Muscle layer of colon (tissue), 2 donors: ENCODE measurements at regions not wholly inside any gene's neighbourhood (a gene's known extent, or its start where the extent isn't known, plus 50 kb on each side); places are given as distances from the start of the nearest gene placed in this dataset.

Experiments
- H3K27ac ChIP-seq: one replicate; pipeline ENCODE4 v1.7.0; 2013; ENCODE audit warnings: low read depth, mild to moderate bottlenecking, low read length, moderate library complexity
- H3K27me3 ChIP-seq, 2 donors: one replicate each; pipeline ENCODE4 v1.7.0; 2013; ENCODE audit warnings: low read length in 2 of 2, mild to moderate bottlenecking in 2 of 2; ENCODE audit not compliant: insufficient read depth in 2 of 2, control insufficient read depth in 1 of 2
- H3K36me3 ChIP-seq: one replicate; pipeline ENCODE4 v1.7.0; 2013; ENCODE audit warnings: mild to moderate bottlenecking, low read length; ENCODE audit not compliant: insufficient read depth
- H3K4me1 ChIP-seq: one replicate; pipeline ENCODE4 v1.7.0; 2013; ENCODE audit warnings: mild to moderate bottlenecking, low read length; ENCODE audit not compliant: insufficient read depth
- H3K4me3 ChIP-seq, 2 donors: one replicate each; pipeline ENCODE4 v1.7.0; 2013; ENCODE audit warnings: low read length in 2 of 2, low read depth in 1 of 2, mild to moderate bottlenecking in 1 of 2, moderate library complexity in 1 of 2
- H3K9ac ChIP-seq: one replicate; pipeline ENCODE4 v1.7.0; 2013; ENCODE audit warnings: low read length
- H3K9me3 ChIP-seq: one replicate; pipeline ENCODE4 v1.7.0; 2013; ENCODE audit warnings: mild to moderate bottlenecking, low read length
- donor health status: abdominal sarcoma.
- donor health status: Adenocarcinoma of cecum.

GRCh38 chr1:214186103-214186824, 94.7 kb upstream of the SMYD2 start:
- no peaks in the 10 kb centered on the region for H3K9me3 ChIP-seq
- H3K27ac ChIP-seq = no peak overlapping the region
- H3K4me1 ChIP-seq = no peaks in the 10 kb centered on the region
- H3K9ac ChIP-seq = no peak overlapping the region
- H3K27me3 ChIP-seq = peaks cover 14 to 33% of the 10 kb centered on the region in 2 donors
- H3K4me3 ChIP-seq = no peak overlapping the region
- no peaks in the 10 kb centered on the region for H3K36me3 ChIP-seq

- peaks cover 14 to 33% of the 10 kb centered on the region in 2 donors for H3K27me3 ChIP-seq
- peak overlapping the region in 1 of 2 donors; percentile 16 for H3K4me3 ChIP-seq
- no peak overlapping the region for H3K27ac ChIP-seq
- H3K4me1 ChIP-seq = no peaks in the 10 kb centered on the region
- no peaks in the 10 kb centered on the region for H3K9me3 ChIP-seq
- no peak overlapping the region for H3K9ac ChIP-seq
- H3K36me3 ChIP-seq = no peaks in the 10 kb centered on the region
Observed at GRCh38 chr1:214187121-214187900, 93.6 kb upstream of the SMYD2 start.

- Histone ChIP-seq H3K36me3 (no peaks in the 10 kb centered on the region), H3K9me3 (no peaks in the 10 kb centered on the region), H3K27me3 (peaks cover 14 to 33% of the 10 kb centered on the region in 2 donors), H3K9ac (no peak overlapping the region), H3K27ac (no peak overlapping the region), H3K4me1 (no peaks in the 10 kb centered on the region), H3K4me3 (no peak overlapping the region)
Observed at GRCh38 chr1:214187933-214188332, 93.0 kb upstream of the SMYD2 start.

- no peak overlapping the region for H3K9ac ChIP-seq
- no peak overlapping the region for H3K27ac ChIP-seq
- no peaks in the 10 kb centered on the region for H3K9me3 ChIP-seq
- H3K4me3 ChIP-seq = no peak overlapping the region
- peaks cover 14 to 33% of the 10 kb centered on the region in 2 donors for H3K27me3 ChIP-seq
- H3K36me3 ChIP-seq = no peaks in the 10 kb centered on the region
- no peaks in the 10 kb centered on the region for H3K4me1 ChIP-seq
Observed at GRCh38 chr1:214188835-214189234, 92.1 kb upstream of the SMYD2 start.

GRCh38 chr1:214192825-214193643, 87.9 kb upstream of the SMYD2 start:
- no peak overlapping the region for H3K27ac ChIP-seq
- H3K9ac ChIP-seq = no peak overlapping the region

GRCh38 chr1:214193691-214194090, 87.3 kb upstream of the SMYD2 start:
- Histone ChIP-seq H3K4me1 (no peaks in the 10 kb centered on the region), H3K27me3 (peaks cover 0 to 6% of the 10 kb centered on the region in 2 donors), H3K9me3 (no peaks in the 10 kb centered on the region), H3K27ac (no peak overlapping the region), H3K9ac (no peak overlapping the region), H3K36me3 (no peaks in the 10 kb centered on the region), H3K4me3 (no peak overlapping the region)

More at GRCh38 chr1:214192825-214193643, 87.9 kb upstream of the SMYD2 start:
- Histone ChIP-seq H3K9me3 (no peaks in the 10 kb centered on the region), H3K4me3 (no peak overlapping the region), H3K36me3 (no peaks in the 10 kb centered on the region), H3K4me1 (no peaks in the 10 kb centered on the region), H3K27me3 (peaks cover 0 to 12% of the 10 kb centered on the region in 2 donors)

- H3K27ac ChIP-seq = no peak overlapping the region
- H3K4me3 ChIP-seq = no peak overlapping the region
- no peak overlapping the region for H3K9ac ChIP-seq
- H3K9me3 ChIP-seq = no peaks in the 10 kb centered on the region
- no peaks in the 10 kb centered on the region for H3K36me3 ChIP-seq
- H3K4me1 ChIP-seq = no peaks in the 10 kb centered on the region
- H3K27me3 ChIP-seq = no peaks in the 10 kb centered on the region
Observed at GRCh38 chr1:214198571-214198970, 82.4 kb upstream of the SMYD2 start.

- Histone ChIP-seq H3K9me3 (no peaks in the 10 kb centered on the region), H3K9ac (no peak overlapping the region), H3K27me3 (no peaks in the 10 kb centered on the region), H3K4me1 (no peaks in the 10 kb centered on the region), H3K4me3 (no peak overlapping the region), H3K36me3 (no peaks in the 10 kb centered on the region), H3K27ac (no peak overlapping the region)
Observed at GRCh38 chr1:214199585-214199984, 81.4 kb upstream of the SMYD2 start.

GRCh38 chr1:214202992-214203391, 78.0 kb upstream of the SMYD2 start:
- Histone ChIP-seq H3K4me3 (no peak overlapping the region), H3K27ac (no peak overlapping the region), H3K4me1 (no peaks in the 10 kb centered on the region), H3K9me3 (no peaks in the 10 kb centered on the region), H3K27me3 (no peaks in the 10 kb centered on the region), H3K9ac (no peak overlapping the region), H3K36me3 (no peaks in the 10 kb centered on the region)

- Histone ChIP-seq H3K36me3 (no peaks in the 10 kb centered on the region), H3K4me1 (no peaks in the 10 kb centered on the region), H3K4me3 (no peak overlapping the region), H3K9ac (no peak overlapping the region), H3K27ac (no peak overlapping the region), H3K9me3 (no peaks in the 10 kb centered on the region), H3K27me3 (no peaks in the 10 kb centered on the region)
Observed at GRCh38 chr1:214205053-214205452, 75.9 kb upstream of the SMYD2 start.

- Histone ChIP-seq H3K4me1 (no peaks in the 10 kb centered on the region), H3K36me3 (no peaks in the 10 kb centered on the region), H3K4me3 (no peak overlapping the region), H3K27ac (no peak overlapping the region), H3K9me3 (no peaks in the 10 kb centered on the region), H3K9ac (no peak overlapping the region), H3K27me3 (no peaks in the 10 kb centered on the region)
Observed at GRCh38 chr1:214208460-214208859, 72.5 kb upstream of the SMYD2 start.
